Bronchial epithelial cell (primary cell): ENCODE measurements at regions not wholly inside any gene's neighbourhood (a gene's known extent, or its start where the extent isn't known, plus 50 kb on each side); places are given as distances from the start of the nearest gene placed in this dataset.
"Not testable (repeated sequence)": the region's sequence is repeated elsewhere in the genome, so short reads cannot be mapped to it uniquely, and the experiment has no call there.

Source experiments
- DNase-seq: peaks from one replicate; pipeline ENCODE4 v3.0.0-alpha.2; 2010; ENCODE audit warnings: low read depth
- FAIRE-seq: peaks from 2 replicates; lab custom pipeline; 2011; peaks lifted over from hg19 to GRCh38; lab: Jason Lieb, UNC
- H3K27me3 ChIP-seq: 2 replicates; pipeline ENCODE4 v1.5.1; 2011; ENCODE audit warnings: low read length; ENCODE audit not compliant: control insufficient read depth, insufficient read depth
- H3K36me3 ChIP-seq: 2 replicates; pipeline ENCODE4 v1.5.1; 2011; ENCODE audit warnings: low read length; ENCODE audit not compliant: control insufficient read depth, insufficient read depth
- H3K4me3 ChIP-seq: 2 replicates; pipeline ENCODE4 v1.5.1; 2011; ENCODE audit warnings: mild to moderate bottlenecking, low read depth, low read length, control low read depth
- CTCF ChIP-seq: IDR thresholded peaks from 2 replicates; pipeline ENCODE4 v1.5.1; 2011; ENCODE audit warnings: mild to moderate bottlenecking, moderate library complexity, low read length, control low read depth, inconsistent platforms; ENCODE audit not compliant: insufficient read depth, severe bottlenecking

DNA sequence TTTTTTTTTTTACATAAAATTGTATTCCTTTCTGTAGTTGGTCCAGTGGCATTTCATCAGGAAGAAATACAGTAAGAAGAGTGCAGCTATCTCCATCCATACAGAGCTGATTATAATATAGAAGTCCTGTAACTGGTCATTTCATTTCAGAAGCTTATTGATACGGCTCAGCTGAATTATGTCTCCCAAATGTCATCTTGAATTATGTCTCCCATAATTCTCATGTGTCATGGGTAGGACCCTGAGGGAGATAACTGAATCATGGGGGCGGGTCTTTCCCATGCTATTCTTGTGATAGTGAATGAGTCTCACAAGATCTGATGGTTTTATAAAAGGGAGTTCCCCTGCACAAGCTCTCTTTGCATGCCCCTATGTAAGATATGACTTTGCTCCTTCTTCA lies 492.9 kb downstream of the CHSY3 start:
- FAIRE-seq = no peak
- TF ChIP-seq CTCF = no peak
- H3K4me3 ChIP-seq = no peak overlapping the region

GRCh38 chr5:130391727-130392264 lies 487.5 kb downstream of the CHSY3 start:
- not testable (repeated sequence) for H3K4me3 ChIP-seq, H3K27me3 ChIP-seq, DNase-seq, H3K36me3 ChIP-seq, FAIRE-seq

More for the DNA sequence above, 492.9 kb downstream of the CHSY3 start:
- DNase-seq = no peak
- Histone ChIP-seq H3K36me3 (no peaks in the 10 kb centered on the region), H3K27me3 (no peaks in the 10 kb centered on the region)

DNA sequence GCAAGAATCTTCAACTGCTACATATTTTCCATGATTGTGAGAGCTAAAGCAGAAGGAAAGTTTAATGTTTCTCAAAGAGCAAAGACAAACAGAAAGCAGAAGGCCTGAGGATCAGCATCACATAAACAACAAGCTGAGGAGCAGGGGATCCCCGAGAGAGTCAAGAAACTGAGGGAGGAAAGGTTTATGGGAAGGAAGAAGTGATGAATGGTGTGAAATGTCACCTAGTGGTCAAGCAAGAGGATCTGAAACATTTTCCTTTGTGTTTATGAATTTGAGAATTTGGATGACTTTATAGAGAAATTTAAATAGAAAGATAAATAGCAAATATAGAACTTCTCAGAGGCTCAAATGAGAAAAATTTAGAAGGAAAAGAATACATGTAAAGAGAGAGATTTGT lies 481.9 kb downstream of the CHSY3 start:
- Histone ChIP-seq H3K4me3 (no peak overlapping the region), H3K36me3 (no peaks in the 10 kb centered on the region), H3K27me3 (no peaks in the 10 kb centered on the region)
- FAIRE-seq = no peak
- no peak for DNase-seq
- TF ChIP-seq CTCF = no peak

- no peak for FAIRE-seq
- H3K36me3 ChIP-seq = no peaks in the 10 kb centered on the region
- TF ChIP-seq CTCF = no peak
Measured at GRCh38 chr5:130385656-130386055, 481.4 kb downstream of the CHSY3 start.

DNA sequence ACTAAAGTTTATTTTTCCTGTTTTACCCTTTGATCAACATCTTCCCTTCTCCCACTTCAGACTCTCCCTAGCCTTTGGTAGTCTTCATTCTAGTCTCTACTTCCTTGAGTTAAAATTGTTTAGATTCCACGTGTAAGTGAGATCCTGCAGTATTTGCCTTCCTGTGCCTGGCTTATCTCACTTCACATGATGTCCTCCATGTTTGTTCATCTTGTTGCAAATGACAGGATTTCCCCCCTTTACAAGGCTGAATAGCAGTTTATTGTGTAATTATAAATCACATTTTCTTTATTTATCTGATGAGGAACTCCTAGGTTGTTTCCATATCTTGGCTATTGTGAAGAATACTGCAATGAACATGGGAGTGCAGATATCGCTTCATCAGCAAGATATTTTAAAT lies 461.7 kb downstream of the CHSY3 start:
- no peak for TF ChIP-seq CTCF
- Histone ChIP-seq H3K36me3 (no peaks in the 10 kb centered on the region), H3K27me3 (no peaks in the 10 kb centered on the region), H3K4me3 (no peak overlapping the region)
- no peak for DNase-seq
- no peak for FAIRE-seq

More at GRCh38 chr5:130385656-130386055, 481.4 kb downstream of the CHSY3 start:
- no peak for DNase-seq
- Histone ChIP-seq H3K4me3 (no peak overlapping the region), H3K27me3 (no peaks in the 10 kb centered on the region)

- no peak for TF ChIP-seq CTCF
- DNase-seq = no peak
- no peak for FAIRE-seq
Measured at GRCh38 chr5:130350131-130350530, 445.9 kb downstream of the CHSY3 start.

More at GRCh38 chr5:130350131-130350530, 445.9 kb downstream of the CHSY3 start:
- Histone ChIP-seq H3K4me3 (no peak overlapping the region), H3K36me3 (no peaks in the 10 kb centered on the region), H3K27me3 (no peaks in the 10 kb centered on the region)
